Ishikawa (cell line): ENCODE measurements at regions not wholly inside any gene's neighbourhood (a gene's known extent, or its start where the extent isn't known, plus 50 kb on each side); places are given as distances from the start of the nearest gene placed in this dataset.

Experiments
- CREB1 ChIP-seq: IDR thresholded peaks from 2 replicates; pipeline ENCODE4 v1.6.1; 2012; ENCODE audit warnings: low read depth
- MAX ChIP-seq: IDR thresholded peaks from 2 replicates; pipeline ENCODE4 v1.6.1; 2012
- RAD21 ChIP-seq: IDR thresholded peaks from 2 replicates; pipeline ENCODE4 v1.6.1; 2012; ENCODE audit warnings: low read depth
- TAF1 ChIP-seq: IDR thresholded peaks from 2 replicates; pipeline ENCODE4 v1.6.1; 2012; ENCODE audit warnings: low read depth, mild to moderate bottlenecking
- TCF12 ChIP-seq: IDR thresholded peaks from 2 replicates; pipeline ENCODE4 v1.6.1; 2012; ENCODE audit warnings: low read depth
- TEAD4 ChIP-seq: IDR thresholded peaks from 2 replicates; pipeline ENCODE4 v1.6.1; 2012
- YY1 ChIP-seq: IDR thresholded peaks from 2 replicates; pipeline ENCODE4 v1.6.1; 2012; ENCODE audit warnings: low read depth

DNA sequence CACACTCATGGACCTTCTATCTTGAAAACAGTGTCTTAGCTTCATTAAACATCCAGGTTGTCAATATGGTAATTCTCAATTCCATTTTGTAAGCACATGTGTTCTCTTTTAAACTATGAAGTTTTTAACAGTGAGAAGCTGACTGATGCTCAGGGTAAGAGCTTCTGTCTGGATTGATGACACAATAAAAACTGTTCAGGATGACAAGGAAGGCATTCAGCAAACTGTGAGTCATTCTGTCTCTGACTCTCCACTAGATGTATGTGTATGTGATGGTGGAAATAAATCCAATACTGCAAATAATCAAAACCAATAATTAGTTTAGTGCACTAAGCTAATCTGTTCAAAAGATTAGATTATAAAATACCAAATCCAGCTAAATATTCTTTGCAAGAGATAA is 115.3 kb upstream of the ARX start:
- TF ChIP-seq RAD21 (no peak), TAF1 (no peak), MAX (no peak), TCF12 (no peak), TEAD4 (no peak), YY1 (no peak), CREB1 (no peak)
